IMR-90 (cell line): ENCODE measurements at regions not wholly inside any gene's neighbourhood (a gene's known extent, or its start where the extent isn't known, plus 50 kb on each side); places are given as distances from the start of the nearest gene placed in this dataset.

ENCODE experiments used
- BHLHE40 ChIP-seq: fragments of 150-350 bp; IDR thresholded peaks from 2 replicates; pipeline ENCODE4 v1.6.1; 2016; ENCODE audit warnings: mild to moderate bottlenecking, low read depth, low read length
- CHD1 ChIP-seq: IDR thresholded peaks from 2 replicates; pipeline ENCODE4 v1.6.1; 2012; ENCODE audit warnings: low read depth, low read length, improper control_type of control experiment
- CTCF ChIP-seq: conservative IDR thresholded peaks from 2 replicates; pipeline ENCODE4 v1.5.1; 2012; ENCODE audit warnings: mild to moderate bottlenecking, low read depth, low read length, improper control_type of control experiment
- ELK1 ChIP-seq: fragments of 150-350 bp; IDR thresholded peaks from 2 replicates; pipeline ENCODE4 v1.6.1; 2016; ENCODE audit warnings: low read depth, mild to moderate bottlenecking, low read length, moderate library complexity, borderline replicate concordance
- MAFK ChIP-seq: IDR thresholded peaks from 2 replicates; pipeline ENCODE4 v1.6.1; 2012; ENCODE audit warnings: low read depth, low read length, improper control_type of control experiment
- MXI1 ChIP-seq: IDR thresholded peaks from 2 replicates; pipeline ENCODE4 v1.6.1; 2012; ENCODE audit warnings: low read depth, mild to moderate bottlenecking, low read length, moderate library complexity, borderline replicate concordance
- POLR2A ChIP-seq: IDR thresholded peaks from 2 replicates; pipeline ENCODE4 v1.6.1; 2012; ENCODE audit warnings: mild to moderate bottlenecking, low read depth, low read length
- RFX5 ChIP-seq: IDR thresholded peaks from 2 replicates; pipeline ENCODE4 v1.8.0; 2012; ENCODE audit warnings: low read depth, mild to moderate bottlenecking, low read length, moderate library complexity
- SMC3 ChIP-seq: fragments of 150-350 bp; IDR thresholded peaks from 2 replicates; pipeline ENCODE4 v1.6.1; 2016; ENCODE audit warnings: low read depth, mild to moderate bottlenecking, antibody characterized with exemption, low read length, moderate library complexity
- USF2 ChIP-seq: fragments of 150-350 bp; IDR thresholded peaks from 2 replicates; pipeline ENCODE4 v1.6.1; 2017; ENCODE audit warnings: mild to moderate bottlenecking, antibody characterized with exemption, low read length, low read depth

- TF ChIP-seq CTCF (no peak), POLR2A (no peak), USF2 (no peak), RFX5 (no peak), MXI1 (no peak), BHLHE40 (no peak), SMC3 (no peak), ELK1 (no peak), CHD1 (no peak), MAFK (no peak)
Observed at GRCh38 chr2:17252258-17252657, 266.0 kb downstream of the RAD51AP2 start.
